Fibroblast of villous mesenchyme (primary cell): ENCODE measurements at regions not wholly inside any gene's neighbourhood (a gene's known extent, or its start where the extent isn't known, plus 50 kb on each side); places are given as distances from the start of the nearest gene placed in this dataset.
A peak's percentile ranks its signal among the peaks of the same experiment; 100 is the strongest.

Source experiments
- DNase-seq: peaks from one replicate; pipeline ENCODE4 v3.0.0-alpha.2; 2010; ENCODE audit warnings: low read depth
- H3K4me3 ChIP-seq: 2 replicates; pipeline ENCODE4 v1.5.1; 2011; ENCODE audit warnings: low read depth, mild to moderate bottlenecking, low read length
- CTCF ChIP-seq: IDR thresholded peaks from 2 replicates; pipeline ENCODE4 v1.5.1; 2012; ENCODE audit warnings: low read depth, mild to moderate bottlenecking, low read length; ENCODE audit not compliant: insufficient read depth

- DNase-seq, result no peak
- no peak for TF ChIP-seq CTCF
- H3K4me3 ChIP-seq, result no peak overlapping the region
Observed at GRCh38 chr9:108441251-108441650, 414.5 kb downstream of the ACTL7B start.

GRCh38 chr9:108439947-108440346, 415.8 kb downstream of the ACTL7B start:
- H3K4me3 ChIP-seq, result no peak overlapping the region
- no peak for TF ChIP-seq CTCF
- peak; percentile 75 for DNase-seq

- H3K4me3 ChIP-seq, result no peak overlapping the region
- no peak for TF ChIP-seq CTCF
- no peak for DNase-seq
Observed at GRCh38 chr9:108437656-108438055, 418.1 kb downstream of the ACTL7B start.

- TF ChIP-seq CTCF, result no peak
- no peak overlapping the region for H3K4me3 ChIP-seq
- DNase-seq, result no peak
Observed at GRCh38 chr9:108436448-108436847, 419.3 kb downstream of the ACTL7B start.

- H3K4me3 ChIP-seq, result no peak overlapping the region
- peak; percentile 77 for DNase-seq
- no peak for TF ChIP-seq CTCF
Observed at GRCh38 chr9:108434502-108434901, 421.3 kb downstream of the ACTL7B start.

GRCh38 chr9:108434036-108434435, 421.8 kb downstream of the ACTL7B start:
- H3K4me3 ChIP-seq, result no peak overlapping the region
- no peak for TF ChIP-seq CTCF
- peak; percentile 14 for DNase-seq

GRCh38 chr9:108430655-108431054, 425.1 kb downstream of the ACTL7B start:
- no peak for DNase-seq
- TF ChIP-seq CTCF, result no peak
- H3K4me3 ChIP-seq, result no peak overlapping the region
